ENCODE measurements at regions not wholly inside any gene's neighbourhood (a gene's known extent, or its start where the extent isn't known, plus 50 kb on each side); places are given as distances from the start of the nearest gene placed in this dataset.

GRCh38 chr17:71902894-71903506 is 217.8 kb upstream of the SOX9 start:
- no peaks in the 10 kb centered on the region for H3K36me3 Mint-ChIP-seq (ENCODE audit: low read depth)
- H3K27me3 Mint-ChIP-seq (ENCODE audit: low read depth) = no peaks in the 10 kb centered on the region
- intact Hi-C loops (cut with micrococcal nuclease) = no loop called here
- DNase-seq = no peak
- H3K9me3 Mint-ChIP-seq = peaks cover 1% of the 10 kb centered on the region
- CTCF ChIA-PET = interaction anchor here (0.7 kb wide), 1 partner anchor 50 kb away, joined by 3 read pairs; no protein-coding TSS in a partner anchor
- no peak overlapping the region for H3K27ac Mint-ChIP-seq
- no peaks in the 10 kb centered on the region for H3K4me1 Mint-ChIP-seq (ENCODE audit: low read depth)
- no peak overlapping the region for H3K4me3 Mint-ChIP-seq

DNA sequence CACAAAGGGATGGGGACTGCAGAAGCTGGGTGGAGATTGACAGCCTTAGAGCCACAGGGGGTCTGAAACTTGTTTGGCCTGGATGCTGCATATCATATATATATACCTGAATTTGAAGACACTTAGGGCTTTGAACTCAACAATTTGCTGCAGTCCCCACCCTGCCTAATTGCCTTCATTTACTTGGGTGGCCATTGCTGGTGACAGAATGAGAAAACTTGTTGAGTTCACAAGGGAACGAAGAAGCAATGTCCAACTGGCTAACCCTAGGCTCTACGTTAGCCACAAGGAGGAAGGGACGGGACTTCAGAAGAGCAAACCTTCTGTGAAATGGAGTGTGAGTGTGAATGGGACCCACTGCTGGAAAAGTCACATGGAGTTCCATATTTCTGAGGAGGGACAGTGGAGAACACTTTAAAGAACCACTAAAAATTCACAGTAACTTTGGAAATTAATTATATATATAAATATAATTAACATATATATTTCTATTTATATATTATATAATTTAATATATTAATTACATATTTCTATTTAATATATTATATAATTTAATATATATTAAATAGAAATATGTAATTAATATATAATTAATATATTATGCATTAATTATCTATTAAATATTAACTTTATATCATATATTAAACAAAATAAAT is 215.3 kb upstream of the SOX9 start:
- no peaks in the 10 kb centered on the region for H3K27me3 Mint-ChIP-seq (ENCODE audit: low read depth)
- no peaks in the 10 kb centered on the region for H3K4me1 Mint-ChIP-seq (ENCODE audit: low read depth)
- DNase-seq = no peak
- no peaks in the 10 kb centered on the region for H3K9me3 Mint-ChIP-seq
- intact Hi-C loops (cut with micrococcal nuclease) = no loop called here
- CTCF ChIA-PET = no interaction called here
- no peak overlapping the region for H3K27ac Mint-ChIP-seq
- H3K36me3 Mint-ChIP-seq (ENCODE audit: low read depth) = no peaks in the 10 kb centered on the region
- H3K4me3 Mint-ChIP-seq = no peak overlapping the region

DNA sequence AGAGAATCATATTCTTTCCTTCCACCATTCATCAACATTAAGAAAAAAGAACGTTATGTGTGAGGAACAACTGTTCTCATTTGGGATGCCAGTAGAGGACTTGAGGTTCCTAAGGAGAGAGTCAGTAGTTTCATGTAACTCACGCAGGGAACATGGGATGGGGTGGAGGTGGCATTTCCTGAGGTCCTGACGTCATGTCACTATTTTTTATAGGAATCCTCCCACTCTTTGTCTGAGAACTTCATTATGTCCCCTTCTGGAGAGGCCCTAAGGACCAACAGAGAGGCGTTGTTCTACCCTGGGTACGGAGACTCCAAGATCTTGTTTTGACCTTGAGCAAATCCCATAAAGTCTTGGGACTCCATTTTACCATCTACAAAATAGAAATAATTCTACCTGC is 211.7 kb upstream of the SOX9 start:
- H3K9me3 Mint-ChIP-seq = no peaks in the 10 kb centered on the region
- no peaks in the 10 kb centered on the region for H3K27me3 Mint-ChIP-seq (ENCODE audit: low read depth)
- DNase-seq = no peak
- H3K4me3 Mint-ChIP-seq = no peak overlapping the region
- intact Hi-C loops (cut with micrococcal nuclease) = no loop called here
- no peaks in the 10 kb centered on the region for H3K4me1 Mint-ChIP-seq (ENCODE audit: low read depth)
- CTCF ChIA-PET = interaction anchor here (0.7 kb wide), 1 partner anchor 48 kb away, joined by 3 read pairs; no protein-coding TSS in a partner anchor
- no peaks in the 10 kb centered on the region for H3K36me3 Mint-ChIP-seq (ENCODE audit: low read depth)
- H3K27ac Mint-ChIP-seq = no peak overlapping the region

GRCh38 chr17:71910002-71910401 is 210.8 kb upstream of the SOX9 start:
- CTCF ChIA-PET = no interaction called here
- no peaks in the 10 kb centered on the region for H3K9me3 Mint-ChIP-seq
- DNase-seq = no peak
- H3K27ac Mint-ChIP-seq = no peak overlapping the region
- intact Hi-C loops (cut with micrococcal nuclease) = no loop called here
- H3K36me3 Mint-ChIP-seq (ENCODE audit: low read depth) = no peaks in the 10 kb centered on the region
- no peaks in the 10 kb centered on the region for H3K4me1 Mint-ChIP-seq (ENCODE audit: low read depth)
- no peaks in the 10 kb centered on the region for H3K27me3 Mint-ChIP-seq (ENCODE audit: low read depth)
- H3K4me3 Mint-ChIP-seq = no peak overlapping the region

DNA sequence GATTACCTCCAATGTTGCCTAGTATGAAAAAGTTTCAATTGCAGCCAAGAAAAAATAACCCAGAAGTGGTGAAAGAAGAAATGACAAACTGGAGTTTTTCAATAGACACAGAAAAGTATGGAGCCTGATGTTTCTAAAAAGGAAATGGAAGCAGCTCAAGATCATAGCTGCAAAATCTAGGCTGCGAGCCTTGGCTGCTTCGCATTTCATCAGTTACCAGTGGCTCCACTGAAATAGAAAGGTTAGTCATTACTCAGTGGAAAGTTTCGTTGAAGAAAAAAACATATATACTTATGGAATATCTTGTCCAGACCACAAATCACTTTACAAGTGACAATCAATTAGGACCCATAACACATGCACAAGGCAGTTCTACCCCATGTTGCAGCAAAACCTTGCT is 206.8 kb upstream of the SOX9 start:
- no peak overlapping the region for H3K27ac Mint-ChIP-seq
- H3K9me3 Mint-ChIP-seq = peaks cover 1% of the 10 kb centered on the region
- no peak for DNase-seq
- intact Hi-C loops (cut with micrococcal nuclease) = no loop called here
- H3K4me3 Mint-ChIP-seq = no peak overlapping the region
- CTCF ChIA-PET = no interaction called here
- H3K4me1 Mint-ChIP-seq (ENCODE audit: low read depth) = no peaks in the 10 kb centered on the region
- H3K27me3 Mint-ChIP-seq (ENCODE audit: low read depth) = no peaks in the 10 kb centered on the region
- no peaks in the 10 kb centered on the region for H3K36me3 Mint-ChIP-seq (ENCODE audit: low read depth)

DNA sequence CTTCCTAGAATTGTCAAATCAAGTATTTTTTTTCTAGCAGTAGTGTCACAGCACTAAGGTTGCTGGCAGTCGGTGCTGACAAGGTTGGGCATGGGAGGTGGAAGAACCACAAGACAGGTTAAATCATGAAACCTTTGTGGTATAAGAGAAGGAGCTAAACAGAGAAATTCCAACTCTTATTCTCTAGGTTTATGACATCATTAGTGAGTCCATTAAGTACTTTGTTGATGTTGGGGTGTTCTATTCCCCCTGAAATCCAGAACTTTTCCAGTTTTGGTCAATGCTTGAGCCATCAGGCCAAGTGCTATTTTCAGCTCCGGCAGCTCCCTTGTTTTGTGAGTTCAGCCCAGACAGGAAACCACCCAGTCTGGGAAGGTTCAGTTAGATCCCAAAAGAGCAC is 206.0 kb upstream of the SOX9 start:
- peaks cover 1% of the 10 kb centered on the region for H3K9me3 Mint-ChIP-seq
- intact Hi-C loops (cut with micrococcal nuclease) = no loop called here
- H3K36me3 Mint-ChIP-seq (ENCODE audit: low read depth) = no peaks in the 10 kb centered on the region
- CTCF ChIA-PET = no interaction called here
- no peaks in the 10 kb centered on the region for H3K27me3 Mint-ChIP-seq (ENCODE audit: low read depth)
- no peaks in the 10 kb centered on the region for H3K4me1 Mint-ChIP-seq (ENCODE audit: low read depth)
- H3K4me3 Mint-ChIP-seq = no peak overlapping the region
- no peak for DNase-seq
- H3K27ac Mint-ChIP-seq = no peak overlapping the region

DNA sequence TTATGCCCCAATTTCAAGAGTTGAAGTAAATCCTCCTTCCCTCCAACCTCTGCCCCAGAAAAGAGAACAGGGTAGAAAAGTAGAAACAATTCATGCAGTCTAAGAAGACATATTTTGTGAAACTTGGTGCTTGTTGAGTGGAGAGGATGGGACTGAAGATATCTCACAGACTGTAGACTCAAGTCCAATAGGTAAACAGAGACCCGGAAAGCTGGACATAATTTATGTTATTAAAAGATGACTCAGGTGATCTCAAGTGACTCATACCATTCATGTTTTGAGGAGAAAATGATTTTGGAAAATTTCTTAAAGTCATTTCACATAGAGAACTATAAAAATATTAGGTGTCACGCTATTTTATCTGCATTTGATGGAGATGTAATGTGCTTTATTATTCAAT is 203.1 kb upstream of the SOX9 start:
- intact Hi-C loops (cut with micrococcal nuclease) = no loop called here
- Mint-ChIP-seq H3K36me3 (ENCODE audit: low read depth) (no peaks in the 10 kb centered on the region), H3K27me3 (ENCODE audit: low read depth) (no peaks in the 10 kb centered on the region), H3K4me1 (ENCODE audit: low read depth) (no peaks in the 10 kb centered on the region), H3K27ac (no peak overlapping the region), H3K9me3 (peaks cover 3% of the 10 kb centered on the region), H3K4me3 (no peak overlapping the region)
- no peak for DNase-seq
- CTCF ChIA-PET = interaction anchor here (0.6 kb wide), 1 partner anchor 1366 kb away, joined by 4 read pairs; no protein-coding TSS in a partner anchor

DNA sequence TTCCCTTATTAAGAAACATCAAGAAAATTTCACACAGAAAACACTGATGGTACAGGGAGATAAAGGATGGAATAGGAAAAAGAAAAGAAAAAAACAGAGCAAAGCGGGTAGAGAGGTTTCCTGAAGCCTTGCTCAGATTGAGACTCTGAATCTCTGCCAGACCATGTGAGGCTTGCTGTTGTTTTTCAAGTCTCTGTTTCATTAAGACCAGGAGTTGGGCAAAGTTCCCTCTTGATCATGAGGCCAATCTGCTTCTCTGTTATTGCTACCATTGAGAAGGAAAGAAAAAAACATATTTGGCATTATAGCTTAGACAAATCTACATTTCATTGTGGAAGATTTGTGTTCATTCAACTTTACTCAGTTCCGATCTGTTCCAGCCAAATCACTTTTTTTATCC is 201.6 kb upstream of the SOX9 start:
- no peaks in the 10 kb centered on the region for H3K27me3 Mint-ChIP-seq (ENCODE audit: low read depth)
- H3K4me1 Mint-ChIP-seq (ENCODE audit: low read depth) = no peaks in the 10 kb centered on the region
- intact Hi-C loops (cut with micrococcal nuclease) = no loop called here
- CTCF ChIA-PET = no interaction called here
- H3K27ac Mint-ChIP-seq = no peak overlapping the region
- no peaks in the 10 kb centered on the region for H3K36me3 Mint-ChIP-seq (ENCODE audit: low read depth)
- H3K4me3 Mint-ChIP-seq = no peak overlapping the region
- DNase-seq = no peak
- peaks cover 6% of the 10 kb centered on the region for H3K9me3 Mint-ChIP-seq

- H3K27me3 Mint-ChIP-seq (ENCODE audit: low read depth) = no peaks in the 10 kb centered on the region
- H3K4me1 Mint-ChIP-seq (ENCODE audit: low read depth) = no peaks in the 10 kb centered on the region
- no peaks in the 10 kb centered on the region for H3K36me3 Mint-ChIP-seq (ENCODE audit: low read depth)
- no peak for DNase-seq
- H3K27ac Mint-ChIP-seq = no peak overlapping the region
- CTCF ChIA-PET = no interaction called here
- H3K4me3 Mint-ChIP-seq = no peak overlapping the region
- H3K9me3 Mint-ChIP-seq = peaks cover 6% of the 10 kb centered on the region
- intact Hi-C loops (cut with micrococcal nuclease) = no loop called here
Measured at GRCh38 chr17:71919896-71920295, 200.9 kb upstream of the SOX9 start.

GRCh38 chr17:71921796-71922195 is 199.0 kb upstream of the SOX9 start:
- Mint-ChIP-seq H3K27ac (no peak overlapping the region), H3K27me3 (ENCODE audit: low read depth) (no peaks in the 10 kb centered on the region), H3K36me3 (ENCODE audit: low read depth) (no peaks in the 10 kb centered on the region), H3K4me1 (ENCODE audit: low read depth) (no peaks in the 10 kb centered on the region), H3K4me3 (no peak overlapping the region), H3K9me3 (peaks cover 5% of the 10 kb centered on the region)
- CTCF ChIA-PET = no interaction called here
- intact Hi-C loops (cut with micrococcal nuclease) = no loop called here
- no peak for DNase-seq

- H3K4me3 Mint-ChIP-seq = no peak overlapping the region
- H3K9me3 Mint-ChIP-seq = peaks cover 5% of the 10 kb centered on the region
- intact Hi-C loops (cut with micrococcal nuclease) = no loop called here
- H3K4me1 Mint-ChIP-seq (ENCODE audit: low read depth) = no peaks in the 10 kb centered on the region
- H3K36me3 Mint-ChIP-seq (ENCODE audit: low read depth) = no peaks in the 10 kb centered on the region
- CTCF ChIA-PET = no interaction called here
- no peak overlapping the region for H3K27ac Mint-ChIP-seq
- no peak for DNase-seq
- H3K27me3 Mint-ChIP-seq (ENCODE audit: low read depth) = no peaks in the 10 kb centered on the region
Measured at GRCh38 chr17:71922439-71922838, 198.4 kb upstream of the SOX9 start.

GRCh38 chr17:71926746-71927398 is 193.9 kb upstream of the SOX9 start:
- DNase-seq = no peak
- Mint-ChIP-seq H3K4me3 (no peak overlapping the region), H3K36me3 (ENCODE audit: low read depth) (no peaks in the 10 kb centered on the region), H3K9me3 (peaks cover 6% of the 10 kb centered on the region), H3K27ac (no peak overlapping the region), H3K4me1 (ENCODE audit: low read depth) (no peaks in the 10 kb centered on the region), H3K27me3 (ENCODE audit: low read depth) (no peaks in the 10 kb centered on the region)
- CTCF ChIA-PET = no interaction called here
- intact Hi-C loops (cut with micrococcal nuclease) = no loop called here

DNA sequence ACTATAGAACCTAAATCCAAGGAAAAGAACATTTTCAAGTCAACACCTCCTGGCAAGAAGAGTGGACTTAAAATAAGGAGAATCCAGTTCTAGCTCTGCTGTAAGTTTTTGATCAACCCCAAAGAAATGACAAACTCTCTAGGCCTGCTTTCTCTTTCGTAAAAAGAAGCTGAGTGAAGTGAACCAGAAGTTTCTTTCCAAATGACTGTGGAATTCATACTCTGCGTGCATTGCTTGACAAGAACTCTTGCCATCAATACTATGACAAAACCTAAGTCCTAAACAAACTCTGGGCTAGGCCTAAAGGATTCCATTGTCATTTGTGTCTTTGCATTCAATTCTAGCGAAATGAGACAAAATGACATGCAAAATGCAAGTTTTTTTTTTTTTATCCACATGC is 187.5 kb upstream of the SOX9 start:
- DNase-seq = no peak
- Mint-ChIP-seq H3K4me3 (no peak overlapping the region), H3K4me1 (ENCODE audit: low read depth) (no peaks in the 10 kb centered on the region), H3K27ac (no peak overlapping the region), H3K9me3 (peaks cover 2% of the 10 kb centered on the region), H3K36me3 (ENCODE audit: low read depth) (no peaks in the 10 kb centered on the region), H3K27me3 (ENCODE audit: low read depth) (no peaks in the 10 kb centered on the region)
- CTCF ChIA-PET = no interaction called here
- intact Hi-C loops (cut with micrococcal nuclease) = no loop called here

All from activated naive CD4-positive, alpha-beta T cell treated with anti-CD3 and anti-CD28 coated beads for 36 hours (primary cell).